Activated CD4-positive, alpha-beta memory T cell treated with anti-CD3 and anti-CD28 coated beads for 36 hours (primary cell): ENCODE measurements at regions not wholly inside any gene's neighbourhood (a gene's known extent, or its start where the extent isn't known, plus 50 kb on each side); places are given as distances from the start of the nearest gene placed in this dataset.

Experiments used
- CTCF ChIA-PET: fragments of 350-600 bp; sonication (Branson Sonifier 250); formaldehyde crosslinking; loops from one replicate; lab custom pipeline; 2021; ENCODE audit warnings: antibody characterized with exemption, inconsistent platforms; lab: Charles Lee
- POLR2A ChIA-PET: fragments of 350-600 bp; sonication (Branson Sonifier 250); formaldehyde crosslinking; loops from one replicate; lab custom pipeline; 2021; ENCODE audit warnings: antibody characterized with exemption; lab: Charles Lee
- DNase-seq: peaks from one replicate; pipeline ENCODE4 v3.0.0-alpha.2; 2020
- H3K27ac Mint-ChIP-seq: one replicate; pipeline ENCODE4 v1.8.0; 2021; ENCODE audit warnings: mixed read lengths
- H3K27me3 Mint-ChIP-seq: one replicate; pipeline ENCODE4 v1.8.0; 2021; ENCODE audit warnings: mixed read lengths
- H3K36me3 Mint-ChIP-seq: one replicate; pipeline ENCODE4 v1.8.0; 2021; ENCODE audit warnings: mixed read lengths
- H3K4me1 Mint-ChIP-seq: one replicate; pipeline ENCODE4 v1.8.0; 2021; ENCODE audit warnings: low read depth, mixed read lengths
- H3K4me3 Mint-ChIP-seq: one replicate; pipeline ENCODE4 v1.8.0; 2021; ENCODE audit warnings: mild to moderate bottlenecking, mixed read lengths
- H3K9me3 Mint-ChIP-seq: one replicate; pipeline ENCODE4 v1.8.0; 2021; ENCODE audit warnings: mixed read lengths
- intact Hi-C: fragments of 100-400 bp; cut with micrococcal nuclease; formaldehyde crosslinking; loops from one replicate; pipeline ENCODE4 v1.15.1; 2023

- H3K9me3 Mint-ChIP-seq, result peaks cover 5% of the 10 kb centered on the region
- CTCF ChIA-PET, result no interaction called here
Measured at GRCh38 chrX:95626748-95627147, 1057.9 kb upstream of the DIAPH2 start.

GRCh38 chrX:95628796-95629195, 1055.8 kb upstream of the DIAPH2 start:
- no peaks in the 10 kb centered on the region for H3K27me3 Mint-ChIP-seq
- peaks cover 2% of the 10 kb centered on the region for H3K9me3 Mint-ChIP-seq
- no peaks in the 10 kb centered on the region for H3K36me3 Mint-ChIP-seq
- intact Hi-C loops, result no loop called here
- no peak overlapping the region for H3K27ac Mint-ChIP-seq
- ChIA-PET POLR2A (no interaction called here), CTCF (no interaction called here)
- no peak for DNase-seq
- H3K4me3 Mint-ChIP-seq, result no peak overlapping the region
- H3K4me1 Mint-ChIP-seq, result no peaks in the 10 kb centered on the region

More at GRCh38 chrX:95626748-95627147, 1057.9 kb upstream of the DIAPH2 start:
- Mint-ChIP-seq H3K4me3 (no peak overlapping the region), H3K4me1 (no peaks in the 10 kb centered on the region), H3K27ac (no peak overlapping the region), H3K27me3 (no peaks in the 10 kb centered on the region), H3K36me3 (no peaks in the 10 kb centered on the region)
- POLR2A ChIA-PET, result no interaction called here
- intact Hi-C loops, result no loop called here
- DNase-seq, result no peak

GRCh38 chrX:95629737-95630136, 1054.9 kb upstream of the DIAPH2 start:
- Mint-ChIP-seq H3K36me3 (no peaks in the 10 kb centered on the region), H3K9me3 (peaks cover 2% of the 10 kb centered on the region), H3K27me3 (no peaks in the 10 kb centered on the region), H3K4me3 (no peak overlapping the region), H3K4me1 (no peaks in the 10 kb centered on the region), H3K27ac (no peak overlapping the region)
- no peak for DNase-seq
- POLR2A ChIA-PET, result no interaction called here
- intact Hi-C loops, result no loop called here
- CTCF ChIA-PET, result no interaction called here

GRCh38 chrX:95640226-95640625, 1044.4 kb upstream of the DIAPH2 start:
- Mint-ChIP-seq H3K27me3 (no peaks in the 10 kb centered on the region), H3K27ac (no peak overlapping the region), H3K36me3 (no peaks in the 10 kb centered on the region), H3K9me3 (peaks cover 3% of the 10 kb centered on the region), H3K4me3 (no peak overlapping the region), H3K4me1 (no peaks in the 10 kb centered on the region)
- ChIA-PET CTCF (no interaction called here), POLR2A (no interaction called here)
- DNase-seq, result no peak
- intact Hi-C loops, result no loop called here

GRCh38 chrX:95645738-95646137, 1038.9 kb upstream of the DIAPH2 start:
- intact Hi-C loops, result no loop called here
- CTCF ChIA-PET, result no interaction called here

GRCh38 chrX:95662200-95662599, 1022.4 kb upstream of the DIAPH2 start:
- peaks cover 2% of the 10 kb centered on the region for H3K9me3 Mint-ChIP-seq
- H3K4me3 Mint-ChIP-seq, result no peak overlapping the region
- no peak for DNase-seq
- intact Hi-C loops, result no loop called here
- ChIA-PET CTCF (no interaction called here), POLR2A (no interaction called here)
- no peaks in the 10 kb centered on the region for H3K36me3 Mint-ChIP-seq
- H3K4me1 Mint-ChIP-seq, result no peaks in the 10 kb centered on the region
- H3K27me3 Mint-ChIP-seq, result no peaks in the 10 kb centered on the region
- H3K27ac Mint-ChIP-seq, result no peak overlapping the region

More at GRCh38 chrX:95645738-95646137, 1038.9 kb upstream of the DIAPH2 start:
- H3K4me3 Mint-ChIP-seq, result no peak overlapping the region
- H3K9me3 Mint-ChIP-seq, result no peaks in the 10 kb centered on the region
- H3K4me1 Mint-ChIP-seq, result no peaks in the 10 kb centered on the region
- no peak overlapping the region for H3K27ac Mint-ChIP-seq
- DNase-seq, result no peak
- no peaks in the 10 kb centered on the region for H3K27me3 Mint-ChIP-seq
- no peaks in the 10 kb centered on the region for H3K36me3 Mint-ChIP-seq
- POLR2A ChIA-PET, result no interaction called here

GRCh38 chrX:95666056-95666455, 1018.6 kb upstream of the DIAPH2 start:
- Mint-ChIP-seq H3K27ac (no peak overlapping the region), H3K9me3 (peaks cover 2% of the 10 kb centered on the region), H3K4me3 (no peak overlapping the region), H3K4me1 (no peaks in the 10 kb centered on the region), H3K36me3 (no peaks in the 10 kb centered on the region), H3K27me3 (no peaks in the 10 kb centered on the region)
- intact Hi-C loops, result no loop called here
- ChIA-PET CTCF (no interaction called here), POLR2A (no interaction called here)
- no peak for DNase-seq

GRCh38 chrX:95675011-95675410, 1009.6 kb upstream of the DIAPH2 start:
- no peaks in the 10 kb centered on the region for H3K4me1 Mint-ChIP-seq
- ChIA-PET POLR2A (no interaction called here), CTCF (no interaction called here)
- H3K9me3 Mint-ChIP-seq, result no peaks in the 10 kb centered on the region
- H3K27ac Mint-ChIP-seq, result no peak overlapping the region
- DNase-seq, result no peak
- intact Hi-C loops, result no loop called here
- H3K4me3 Mint-ChIP-seq, result no peak overlapping the region
- H3K36me3 Mint-ChIP-seq, result no peaks in the 10 kb centered on the region
- H3K27me3 Mint-ChIP-seq, result no peaks in the 10 kb centered on the region

- POLR2A ChIA-PET, result no interaction called here
- Mint-ChIP-seq H3K4me3 (no peak overlapping the region), H3K9me3 (no peaks in the 10 kb centered on the region), H3K27me3 (no peaks in the 10 kb centered on the region), H3K27ac (no peak overlapping the region), H3K4me1 (no peaks in the 10 kb centered on the region), H3K36me3 (no peaks in the 10 kb centered on the region)
- DNase-seq, result no peak
- intact Hi-C loops, result no loop called here
- CTCF ChIA-PET, result no interaction called here
Measured at GRCh38 chrX:95675794-95676193, 1008.8 kb upstream of the DIAPH2 start.

GRCh38 chrX:95678679-95679078, 1006.0 kb upstream of the DIAPH2 start:
- Mint-ChIP-seq H3K27me3 (no peaks in the 10 kb centered on the region), H3K36me3 (no peaks in the 10 kb centered on the region), H3K4me1 (no peaks in the 10 kb centered on the region), H3K27ac (no peak overlapping the region), H3K9me3 (no peaks in the 10 kb centered on the region), H3K4me3 (no peak overlapping the region)
- DNase-seq, result no peak
- ChIA-PET POLR2A (no interaction called here), CTCF (no interaction called here)
- intact Hi-C loops, result no loop called here

- Mint-ChIP-seq H3K36me3 (no peaks in the 10 kb centered on the region), H3K9me3 (no peaks in the 10 kb centered on the region), H3K27me3 (no peaks in the 10 kb centered on the region), H3K4me3 (no peak overlapping the region), H3K27ac (no peak overlapping the region), H3K4me1 (no peaks in the 10 kb centered on the region)
- CTCF ChIA-PET, result no interaction called here
- no peak for DNase-seq
- intact Hi-C loops, result no loop called here
- POLR2A ChIA-PET, result no interaction called here
Measured at GRCh38 chrX:95693365-95693764, 991.3 kb upstream of the DIAPH2 start.

GRCh38 chrX:95703696-95704095, 980.9 kb upstream of the DIAPH2 start:
- Mint-ChIP-seq H3K9me3 (peaks cover 5% of the 10 kb centered on the region), H3K27me3 (no peaks in the 10 kb centered on the region), H3K27ac (no peak overlapping the region), H3K36me3 (no peaks in the 10 kb centered on the region), H3K4me1 (no peaks in the 10 kb centered on the region), H3K4me3 (no peak overlapping the region)
- ChIA-PET CTCF (no interaction called here), POLR2A (no interaction called here)
- no peak for DNase-seq
- intact Hi-C loops, result no loop called here

- intact Hi-C loops, result no loop called here
- no peaks in the 10 kb centered on the region for H3K9me3 Mint-ChIP-seq
- no peaks in the 10 kb centered on the region for H3K27me3 Mint-ChIP-seq
- ChIA-PET CTCF (no interaction called here), POLR2A (no interaction called here)
- H3K27ac Mint-ChIP-seq, result no peak overlapping the region
- no peaks in the 10 kb centered on the region for H3K4me1 Mint-ChIP-seq
- no peaks in the 10 kb centered on the region for H3K36me3 Mint-ChIP-seq
- H3K4me3 Mint-ChIP-seq, result no peak overlapping the region
- no peak for DNase-seq
Measured at GRCh38 chrX:95716841-95717240, 967.8 kb upstream of the DIAPH2 start.

GRCh38 chrX:95718746-95719145, 965.9 kb upstream of the DIAPH2 start:
- no peaks in the 10 kb centered on the region for H3K9me3 Mint-ChIP-seq
- no peak overlapping the region for H3K27ac Mint-ChIP-seq
- POLR2A ChIA-PET, result no interaction called here
- CTCF ChIA-PET, result no interaction called here
- no peaks in the 10 kb centered on the region for H3K36me3 Mint-ChIP-seq
- intact Hi-C loops, result no loop called here
- H3K4me1 Mint-ChIP-seq, result no peaks in the 10 kb centered on the region
- H3K27me3 Mint-ChIP-seq, result no peaks in the 10 kb centered on the region
- no peak for DNase-seq
- no peak overlapping the region for H3K4me3 Mint-ChIP-seq
